Endothelial cell (in vitro differentiated cells): ENCODE measurements at regions not wholly inside any gene's neighbourhood (a gene's known extent, or its start where the extent isn't known, plus 50 kb on each side); places are given as distances from the start of the nearest gene placed in this dataset.

Experiments used
- DNase-seq: peaks from one replicate; pipeline ENCODE4 v3.0.0; 2021; ENCODE audit warnings: low spot score
- H3K27ac Mint-ChIP-seq: one replicate; pipeline ENCODE4 v1.8.0; 2021; ENCODE audit warnings: mixed read lengths, inconsistent platforms; ENCODE audit not compliant: unreplicated experiment
- H3K27me3 Mint-ChIP-seq: one replicate; pipeline ENCODE4 v1.8.0; 2021; ENCODE audit warnings: mild to moderate bottlenecking, moderate library complexity, mixed read lengths, inconsistent platforms; ENCODE audit not compliant: unreplicated experiment
- H3K36me3 Mint-ChIP-seq: one replicate; pipeline ENCODE4 v1.8.0; 2021; ENCODE audit warnings: mild to moderate bottlenecking, low read depth, mixed read lengths, inconsistent platforms; ENCODE audit not compliant: unreplicated experiment
- H3K4me1 Mint-ChIP-seq: one replicate; pipeline ENCODE4 v1.8.0; 2021; ENCODE audit warnings: mild to moderate bottlenecking, mixed read lengths, inconsistent platforms; ENCODE audit not compliant: unreplicated experiment
- H3K4me3 Mint-ChIP-seq: one replicate; pipeline ENCODE4 v1.8.0; 2021; ENCODE audit warnings: mild to moderate bottlenecking, mixed read lengths, inconsistent platforms; ENCODE audit not compliant: unreplicated experiment
- H3K9me3 Mint-ChIP-seq: one replicate; pipeline ENCODE4 v1.8.0; 2021; ENCODE audit warnings: mixed read lengths, inconsistent platforms; ENCODE audit not compliant: unreplicated experiment
- TF ChIP-seq, protein P1 (sequence below): fragments of 200-600 bp; sonication (generic); IDR thresholded peaks from one replicate; pipeline ENCODE4 v1.5.0; 2021; ENCODE audit warnings: antibody characterized with exemption; ENCODE audit not compliant: unreplicated experiment

DNA sequence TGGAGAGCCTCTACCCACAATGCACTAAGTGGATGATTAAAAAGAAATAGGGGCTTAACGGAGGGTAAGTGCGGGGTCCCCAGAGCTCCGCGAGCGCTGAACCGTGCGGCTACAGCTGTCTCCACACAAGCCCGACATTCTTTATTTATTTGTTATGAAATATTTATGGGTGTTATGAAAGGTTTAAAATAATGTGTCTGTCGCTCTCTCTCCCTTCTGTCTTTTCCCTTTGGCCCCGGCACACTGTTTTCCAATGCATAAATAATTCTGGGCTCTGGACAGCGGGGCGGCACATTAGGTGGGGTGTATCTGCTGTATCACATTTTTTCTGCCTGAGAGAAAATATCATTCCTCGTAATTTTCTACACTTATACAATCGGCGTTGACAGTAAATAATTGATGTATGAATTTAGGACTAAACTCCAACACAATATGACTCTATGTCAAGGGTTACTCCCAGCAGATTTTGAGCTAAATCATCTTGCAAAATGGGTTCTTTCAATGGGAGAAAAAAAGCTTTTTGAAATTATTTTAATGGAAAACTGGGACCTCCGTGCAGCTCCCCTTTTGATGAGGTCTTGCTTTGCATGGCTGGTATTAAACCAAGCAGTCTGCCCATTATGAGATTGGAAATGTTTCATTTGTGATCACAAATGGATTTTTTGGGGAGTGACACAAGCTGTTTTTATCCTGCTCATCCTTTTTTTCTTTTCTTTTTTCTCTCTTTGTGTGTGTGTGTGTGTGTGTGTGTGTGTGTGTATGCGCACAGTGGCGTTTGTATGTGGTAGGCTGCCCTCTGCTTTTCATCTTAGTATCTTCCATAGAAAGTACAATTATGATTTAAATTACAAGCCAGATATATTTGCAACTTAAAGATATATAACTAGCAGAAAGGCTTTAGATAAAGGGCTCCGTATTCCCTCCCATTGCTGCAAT is 370.6 kb upstream of the IRX4 start:
- H3K27me3 Mint-ChIP-seq = peaks cover 11% of the 10 kb centered on the region
- TF ChIP-seq, protein P1, sequence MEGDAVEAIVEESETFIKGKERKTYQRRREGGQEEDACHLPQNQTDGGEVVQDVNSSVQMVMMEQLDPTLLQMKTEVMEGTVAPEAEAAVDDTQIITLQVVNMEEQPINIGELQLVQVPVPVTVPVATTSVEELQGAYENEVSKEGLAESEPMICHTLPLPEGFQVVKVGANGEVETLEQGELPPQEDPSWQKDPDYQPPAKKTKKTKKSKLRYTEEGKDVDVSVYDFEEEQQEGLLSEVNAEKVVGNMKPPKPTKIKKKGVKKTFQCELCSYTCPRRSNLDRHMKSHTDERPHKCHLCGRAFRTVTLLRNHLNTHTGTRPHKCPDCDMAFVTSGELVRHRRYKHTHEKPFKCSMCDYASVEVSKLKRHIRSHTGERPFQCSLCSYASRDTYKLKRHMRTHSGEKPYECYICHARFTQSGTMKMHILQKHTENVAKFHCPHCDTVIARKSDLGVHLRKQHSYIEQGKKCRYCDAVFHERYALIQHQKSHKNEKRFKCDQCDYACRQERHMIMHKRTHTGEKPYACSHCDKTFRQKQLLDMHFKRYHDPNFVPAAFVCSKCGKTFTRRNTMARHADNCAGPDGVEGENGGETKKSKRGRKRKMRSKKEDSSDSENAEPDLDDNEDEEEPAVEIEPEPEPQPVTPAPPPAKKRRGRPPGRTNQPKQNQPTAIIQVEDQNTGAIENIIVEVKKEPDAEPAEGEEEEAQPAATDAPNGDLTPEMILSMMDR = no peak
- DNase-seq = no peak

DNA sequence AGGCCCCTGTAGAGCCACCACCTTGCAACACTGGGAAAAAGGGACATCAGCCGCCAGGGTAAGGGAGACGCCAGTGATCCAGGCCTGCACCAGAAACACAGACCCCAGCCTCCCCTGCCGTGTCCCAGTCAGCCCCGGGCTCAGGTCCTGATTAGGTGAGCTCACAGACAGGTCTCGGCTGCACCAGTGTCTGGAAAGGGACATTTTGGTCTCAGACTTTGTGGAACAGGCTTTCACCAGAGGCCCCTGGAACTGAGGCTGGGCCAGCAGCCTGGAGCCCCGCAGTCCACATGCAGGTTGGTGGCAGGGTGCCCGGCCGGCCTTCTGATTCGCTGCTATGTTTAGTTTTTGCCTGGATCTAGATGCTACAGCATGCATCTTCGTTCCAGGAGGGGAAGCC is 369.0 kb upstream of the IRX4 start:
- Mint-ChIP-seq H3K27ac (no peak overlapping the region), H3K4me1 (peaks cover 2% of the 10 kb centered on the region), H3K27me3 (peaks cover 9% of the 10 kb centered on the region), H3K36me3 (no peaks in the 10 kb centered on the region), H3K4me3 (no peak overlapping the region), H3K9me3 (peaks cover 24% of the 10 kb centered on the region)
- DNase-seq = no peak
- TF ChIP-seq, protein P1 = no peak

More for the DNA sequence above, 370.6 kb upstream of the IRX4 start:
- no peaks in the 10 kb centered on the region for H3K36me3 Mint-ChIP-seq
- no peak overlapping the region for H3K4me3 Mint-ChIP-seq
- peaks cover 2% of the 10 kb centered on the region for H3K4me1 Mint-ChIP-seq
- H3K27ac Mint-ChIP-seq = no peak overlapping the region
- H3K9me3 Mint-ChIP-seq = peaks cover 12% of the 10 kb centered on the region

DNA sequence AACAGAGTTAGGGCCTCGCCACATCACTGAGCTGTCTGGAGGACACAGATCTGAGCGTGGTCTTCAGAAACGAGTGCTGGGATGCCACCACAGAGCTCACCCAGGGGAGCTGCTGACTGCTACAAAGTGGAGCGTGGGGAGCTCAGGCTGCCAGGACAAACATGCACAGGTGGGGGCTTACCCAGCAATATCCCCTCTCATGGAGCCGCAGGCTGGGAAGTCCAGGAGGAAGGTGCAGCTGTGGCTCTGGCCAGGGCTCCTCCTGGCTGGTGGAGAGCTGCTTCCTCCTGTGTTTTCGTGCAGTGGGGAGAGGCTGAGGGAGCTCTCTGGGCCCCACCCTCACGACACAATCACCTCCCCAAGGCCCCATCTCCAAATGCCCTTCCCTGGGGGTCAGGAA is 368.6 kb upstream of the IRX4 start:
- H3K9me3 Mint-ChIP-seq = peaks cover 25% of the 10 kb centered on the region

DNA sequence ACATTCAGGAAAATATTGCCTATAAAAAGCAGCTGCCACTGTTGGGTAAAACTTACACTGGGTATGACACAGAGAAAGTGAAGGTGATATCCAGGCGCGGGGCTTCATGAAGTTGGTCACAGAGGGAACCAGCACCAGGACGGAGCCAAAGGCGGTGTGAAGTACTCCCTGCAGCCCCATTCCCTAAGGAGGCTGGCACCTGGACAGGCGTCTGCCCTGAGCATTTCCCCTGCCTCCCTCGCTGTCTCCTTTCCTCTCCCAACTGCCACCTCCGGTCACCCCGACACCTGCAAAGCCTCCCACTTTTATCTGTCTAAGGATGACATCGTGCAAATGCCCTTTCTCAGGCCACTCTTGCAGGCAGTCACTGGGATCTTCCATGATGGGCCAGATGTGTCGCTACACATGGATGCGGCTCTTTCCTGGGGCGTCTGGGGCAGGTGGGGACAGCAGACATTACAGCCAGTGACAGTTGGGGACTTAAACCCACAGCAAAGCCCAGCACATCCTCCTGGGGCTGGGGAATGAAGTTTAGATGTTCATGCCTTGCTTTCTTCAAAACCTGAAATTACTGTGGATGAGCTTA is 367.7 kb upstream of the IRX4 start:
- Mint-ChIP-seq H3K4me1 (peaks cover 2% of the 10 kb centered on the region), H3K4me3 (no peak overlapping the region), H3K27me3 (peaks cover 5% of the 10 kb centered on the region), H3K27ac (no peak overlapping the region), H3K9me3 (peaks cover 25% of the 10 kb centered on the region), H3K36me3 (no peaks in the 10 kb centered on the region)
- no peak for DNase-seq
- TF ChIP-seq, protein P1 = no peak

More for the DNA sequence above, 368.6 kb upstream of the IRX4 start:
- Mint-ChIP-seq H3K36me3 (no peaks in the 10 kb centered on the region), H3K27ac (no peak overlapping the region), H3K4me1 (peaks cover 2% of the 10 kb centered on the region), H3K27me3 (peaks cover 9% of the 10 kb centered on the region), H3K4me3 (no peak overlapping the region)
- TF ChIP-seq, protein P1 = no peak
- DNase-seq = no peak

DNA sequence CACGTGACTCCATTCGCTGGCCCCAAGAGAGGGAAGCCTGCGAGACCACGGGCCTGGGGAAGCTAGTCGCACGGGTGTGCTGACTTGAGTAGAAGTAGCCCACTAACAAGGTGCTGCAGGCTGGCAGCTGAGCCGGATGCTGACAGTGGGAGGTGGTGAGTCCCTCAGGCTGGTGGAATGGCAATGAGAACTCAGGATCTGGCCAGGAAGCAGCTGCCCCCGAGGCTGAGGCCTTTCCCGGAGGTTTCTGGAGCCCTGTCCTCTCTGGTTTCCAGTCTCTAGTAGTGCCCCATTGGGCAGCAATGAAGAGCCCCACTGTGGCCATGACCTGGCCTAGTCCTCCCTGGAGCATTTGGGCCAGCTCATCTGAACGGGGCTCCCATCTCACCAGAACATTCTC is 366.7 kb upstream of the IRX4 start:
- H3K27me3 Mint-ChIP-seq = peaks cover 5% of the 10 kb centered on the region
- H3K27ac Mint-ChIP-seq = no peak overlapping the region
- peaks cover 2% of the 10 kb centered on the region for H3K4me1 Mint-ChIP-seq
- no peak overlapping the region for H3K4me3 Mint-ChIP-seq
- H3K36me3 Mint-ChIP-seq = no peaks in the 10 kb centered on the region
- TF ChIP-seq, protein P1 = no peak
- H3K9me3 Mint-ChIP-seq = peaks cover 25% of the 10 kb centered on the region
- DNase-seq = no peak
